ENCODE measurements at regions not wholly inside any gene's neighbourhood (a gene's known extent, or its start where the extent isn't known, plus 50 kb on each side); places are given as distances from the start of the nearest gene placed in this dataset.

- no peak for DNase-seq
These were observed 196.1 kb upstream of the TLE3 start for GRCh38 chr15:70293591-70294470.

- no peak for DNase-seq
These were observed 195.4 kb upstream of the TLE3 start for GRCh38 chr15:70293138-70293537.

DNA sequence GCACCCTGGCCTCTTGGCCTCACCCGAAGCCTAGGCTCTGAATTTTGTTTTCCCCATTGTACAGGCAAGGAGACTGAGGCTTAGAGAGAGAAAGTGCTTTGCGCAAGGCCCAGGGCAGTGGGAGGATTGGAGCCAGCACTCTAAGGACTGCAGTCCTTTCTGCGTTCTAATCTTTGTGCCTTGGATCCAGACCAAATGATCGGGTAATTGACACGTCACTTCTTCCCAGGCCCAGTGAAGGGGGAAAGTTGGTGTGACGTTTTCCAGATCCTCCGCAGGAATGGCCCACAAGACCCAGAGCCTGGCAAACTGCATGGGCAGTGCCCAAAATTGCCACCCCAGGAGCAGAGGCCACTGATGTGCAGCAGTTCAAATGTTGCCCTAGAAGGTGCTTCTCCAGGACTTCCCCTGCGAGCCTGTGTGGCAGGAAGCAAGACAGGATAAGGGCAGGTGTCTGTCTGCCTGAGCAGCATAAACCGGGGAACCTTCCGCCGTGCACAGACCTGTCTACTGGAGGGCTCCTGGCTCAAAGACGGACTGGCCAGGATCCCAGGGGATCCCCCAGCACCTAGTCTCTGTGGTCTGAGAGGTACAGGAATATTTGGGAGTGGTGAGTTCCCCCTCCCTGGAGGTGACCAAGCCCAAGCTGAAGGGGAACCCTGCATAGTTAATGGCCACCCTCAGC is 194.5 kb upstream of the TLE3 start:
- no peak for DNase-seq

DNA sequence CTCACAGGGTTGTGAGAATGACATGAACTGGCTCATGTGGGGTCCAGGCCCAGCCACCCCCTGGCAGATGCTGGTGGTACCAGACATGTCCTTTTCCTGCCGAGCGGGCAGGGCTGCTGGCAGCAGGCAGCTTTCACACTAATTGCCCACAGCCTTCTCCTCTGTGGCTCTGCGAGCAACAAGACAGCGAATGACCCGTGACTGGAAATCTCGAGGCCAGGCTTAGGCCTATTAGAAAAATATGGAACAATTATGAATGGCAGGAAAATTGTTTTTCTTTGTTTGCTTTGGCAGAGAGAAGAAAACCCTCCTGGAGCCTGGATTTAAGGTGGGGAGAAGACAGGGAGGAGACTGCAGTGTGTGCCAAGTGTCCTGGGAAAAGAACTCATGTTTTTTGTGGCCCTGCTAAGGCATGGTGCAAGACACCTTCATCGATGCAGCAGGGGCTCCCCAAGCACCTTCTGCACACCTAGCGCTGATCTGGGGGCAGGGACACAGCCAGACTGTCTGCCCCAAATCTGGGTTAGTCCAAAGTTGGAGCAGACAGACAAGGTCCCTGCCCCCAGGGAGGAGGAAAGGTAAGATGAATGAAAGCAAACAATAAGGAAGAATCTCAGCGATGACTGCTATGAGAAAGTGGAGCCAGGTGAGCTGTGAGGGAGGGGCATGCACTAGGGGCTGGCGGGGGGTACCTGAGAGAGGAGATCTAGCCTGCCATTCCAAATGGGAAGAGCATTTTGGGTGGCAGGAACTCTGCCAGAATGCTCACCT is 193.8 kb upstream of the TLE3 start:
- DNase-seq = no peak

GRCh38 chr15:70290708-70291107 is 193.0 kb upstream of the TLE3 start:
- no peak for DNase-seq

- DNase-seq = no peak
These were observed 191.7 kb upstream of the TLE3 start for GRCh38 chr15:70289191-70289955.

GRCh38 chr15:70286113-70286806 is 188.5 kb upstream of the TLE3 start:
- DNase-seq = peak; percentile 87

DNA sequence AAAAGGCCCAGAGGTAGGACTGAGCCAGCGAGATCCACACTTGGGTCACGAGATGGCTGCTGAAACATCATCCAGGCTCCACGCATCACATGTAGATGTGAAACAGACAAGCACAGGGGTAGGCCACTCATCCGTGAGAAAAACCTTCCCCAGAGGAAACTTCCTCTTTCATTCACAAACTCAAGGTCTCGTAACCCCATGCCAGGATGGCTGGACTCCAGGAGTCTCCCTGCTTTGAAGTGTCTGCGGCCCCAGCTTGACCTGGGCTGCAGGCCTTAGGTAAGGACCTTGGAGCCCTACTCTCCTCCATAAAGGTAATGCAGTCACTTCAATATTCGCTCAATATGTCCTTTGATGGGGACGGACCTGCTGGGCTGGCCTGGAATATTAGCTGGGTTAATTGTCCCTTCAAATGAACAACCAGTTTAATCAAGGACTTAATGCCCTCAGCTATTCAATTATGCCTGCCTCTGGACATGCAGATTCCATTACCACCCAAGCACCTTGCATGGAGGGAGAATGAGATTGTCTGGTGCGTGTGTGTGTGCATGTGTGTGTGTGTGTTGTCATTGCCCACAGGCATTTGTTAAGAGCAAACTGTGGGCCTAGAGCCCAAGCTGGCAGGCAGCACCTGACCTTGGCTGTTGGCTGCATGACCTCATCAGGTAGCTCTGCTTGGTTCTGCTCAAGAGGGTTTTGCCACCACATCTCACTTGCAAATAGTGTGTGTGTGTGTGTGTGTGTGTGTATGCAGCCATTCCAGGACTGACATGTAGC is 186.9 kb upstream of the TLE3 start:
- DNase-seq = peak; percentile 80

DNA sequence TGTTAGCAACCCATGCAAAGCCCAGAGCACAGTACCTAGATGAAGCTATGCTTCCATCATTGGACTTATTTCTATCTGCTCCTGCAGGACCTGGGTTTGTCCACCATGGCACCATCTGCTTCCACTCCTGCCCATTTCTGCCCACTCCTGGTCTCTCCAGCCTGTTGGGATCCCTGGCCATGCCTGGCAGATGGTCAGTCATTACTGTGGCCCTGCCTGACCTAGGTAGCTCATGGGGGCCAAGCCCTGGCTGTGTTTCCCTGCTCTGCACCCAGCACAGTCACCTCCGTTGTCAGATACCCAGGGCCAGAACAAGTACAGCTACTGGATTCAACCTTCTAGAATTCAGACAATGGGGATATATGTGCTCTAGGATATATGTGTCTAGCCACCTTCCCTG is 185.8 kb upstream of the TLE3 start:
- no peak for DNase-seq

DNA sequence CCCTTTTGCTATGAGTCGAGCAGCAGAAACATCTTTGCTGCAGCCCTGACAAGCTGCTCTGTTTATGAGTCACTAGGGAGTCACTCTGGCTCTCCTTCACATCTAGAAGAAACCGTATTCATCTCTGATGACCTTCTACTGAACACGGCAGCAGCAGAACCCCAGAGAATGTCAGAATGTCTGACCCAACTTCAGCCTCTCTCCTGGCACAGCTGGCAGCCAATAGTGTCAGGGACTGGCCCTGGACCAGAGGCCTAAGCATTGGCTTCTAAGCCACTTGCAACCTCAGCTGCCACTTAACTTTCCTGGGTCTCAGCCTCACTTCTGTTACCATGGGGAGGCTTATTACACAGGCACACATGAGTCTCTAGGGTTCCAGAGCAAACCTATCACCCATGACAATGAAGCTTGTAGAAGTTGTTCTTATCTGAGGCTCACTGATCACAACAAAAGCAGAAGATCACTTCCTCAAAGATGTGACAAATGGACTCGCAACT is 184.1 kb upstream of the TLE3 start:
- DNase-seq = no peak

GRCh38 chr15:70281261-70281810 is 183.6 kb upstream of the TLE3 start:
- no peak for DNase-seq

DNA sequence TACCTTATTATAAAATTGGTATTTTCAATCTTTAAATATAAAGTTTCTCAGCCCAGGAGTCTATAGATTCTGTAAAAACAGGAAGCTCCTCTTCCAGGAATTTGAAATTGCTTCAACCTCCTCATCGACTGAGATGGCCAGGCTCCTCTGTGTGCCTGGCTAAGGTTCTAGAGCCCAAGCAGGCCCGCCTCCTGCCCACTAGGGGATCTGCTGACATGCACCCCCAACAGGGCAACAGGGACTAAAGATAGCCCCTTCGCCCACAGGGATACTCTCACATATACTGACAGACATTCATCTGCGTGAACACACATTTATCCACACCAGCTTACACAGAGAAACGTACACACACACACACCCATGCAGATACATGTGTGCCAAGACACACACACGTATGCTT is 183.1 kb upstream of the TLE3 start:
- DNase-seq = no peak

- no peak for DNase-seq
These were observed 181.4 kb upstream of the TLE3 start for GRCh38 chr15:70279096-70279495.

DNA sequence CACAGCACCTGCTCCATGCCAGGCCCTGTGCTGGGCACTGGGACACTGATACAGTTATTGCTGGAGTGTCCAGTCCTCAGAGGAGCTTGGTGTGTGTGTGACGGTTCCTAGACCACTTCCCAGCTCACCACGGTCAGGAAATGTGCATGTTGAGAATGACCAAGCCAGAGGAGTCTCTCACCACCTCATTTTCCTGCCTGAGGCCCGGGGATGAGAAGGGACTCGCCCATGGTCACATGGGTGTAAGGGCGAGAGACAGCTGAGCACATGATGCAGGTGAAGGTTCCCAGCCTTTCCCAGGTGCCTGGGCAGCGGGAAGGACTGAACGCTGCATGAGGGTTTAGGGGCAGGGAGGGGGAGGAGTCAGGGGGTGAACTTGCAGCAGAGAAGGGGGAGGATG is 180.9 kb upstream of the TLE3 start:
- no peak for DNase-seq

DNA sequence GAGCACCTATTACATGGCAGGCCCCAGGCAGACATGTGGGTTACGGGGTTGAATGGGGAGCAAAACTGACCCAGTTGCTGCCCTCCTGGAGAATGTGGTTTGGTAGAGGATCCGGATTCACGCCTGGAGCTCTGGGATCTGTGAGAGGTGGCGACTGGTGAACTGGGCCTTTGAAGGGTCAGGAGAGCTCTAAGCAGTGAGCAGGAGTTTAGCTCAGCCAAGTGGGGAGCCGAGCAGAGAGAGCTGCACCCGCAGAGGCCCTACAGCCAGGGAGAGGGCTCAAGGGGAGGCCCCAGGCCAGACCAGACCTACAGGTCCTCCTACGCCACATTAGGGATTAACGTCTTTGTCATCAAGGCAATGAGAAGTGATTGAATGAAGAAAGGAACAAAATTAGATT is 179.8 kb upstream of the TLE3 start:
- DNase-seq = no peak

- no peak for DNase-seq
These were observed 178.7 kb upstream of the TLE3 start for GRCh38 chr15:70276401-70276800.

DNA sequence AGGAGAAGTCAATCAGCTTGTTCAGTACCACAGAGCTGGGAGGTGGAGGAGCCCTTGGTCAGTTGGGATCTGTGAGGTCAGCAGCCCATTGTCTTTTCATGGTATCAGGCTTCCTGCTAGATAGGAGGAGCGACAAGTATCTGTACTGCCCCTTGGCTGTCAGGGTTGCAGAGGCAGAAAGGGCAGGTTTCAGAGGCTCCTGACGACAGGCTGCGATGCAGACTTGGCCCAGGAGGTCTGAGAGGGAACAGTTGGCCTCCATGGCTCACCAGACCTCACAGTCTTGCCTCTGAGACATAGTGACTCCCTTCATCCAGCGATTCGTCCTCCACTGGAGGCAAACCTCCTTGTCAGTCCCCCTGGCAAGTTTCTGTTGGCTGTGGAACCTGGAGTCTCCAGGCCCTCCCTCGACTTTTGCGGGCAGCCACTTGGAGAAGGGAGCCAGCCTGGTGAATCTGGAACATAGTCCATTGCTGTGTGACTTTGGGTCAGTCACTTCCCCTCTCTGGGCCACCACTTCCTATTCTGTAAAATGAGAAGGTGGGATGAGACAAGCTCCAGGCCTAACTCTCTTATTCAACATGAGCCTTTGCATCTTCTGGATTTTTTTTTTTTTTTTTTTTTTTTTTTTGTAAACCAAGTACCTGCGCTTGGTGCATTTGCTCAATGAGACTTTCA is 177.9 kb upstream of the TLE3 start:
- DNase-seq = no peak

GRCh38 chr15:70274908-70275307 is 177.2 kb upstream of the TLE3 start:
- no peak for DNase-seq

- DNase-seq = no peak
These were observed 176.7 kb upstream of the TLE3 start for GRCh38 chr15:70274255-70274880.

GRCh38 chr15:70273808-70274207 is 176.1 kb upstream of the TLE3 start:
- no peak for DNase-seq

Measured in NCI-H2029 (cell line).